ENCODE measurements at regions not wholly inside any gene's neighbourhood (a gene's known extent, or its start where the extent isn't known, plus 50 kb on each side); places are given as distances from the start of the nearest gene placed in this dataset.

DNA sequence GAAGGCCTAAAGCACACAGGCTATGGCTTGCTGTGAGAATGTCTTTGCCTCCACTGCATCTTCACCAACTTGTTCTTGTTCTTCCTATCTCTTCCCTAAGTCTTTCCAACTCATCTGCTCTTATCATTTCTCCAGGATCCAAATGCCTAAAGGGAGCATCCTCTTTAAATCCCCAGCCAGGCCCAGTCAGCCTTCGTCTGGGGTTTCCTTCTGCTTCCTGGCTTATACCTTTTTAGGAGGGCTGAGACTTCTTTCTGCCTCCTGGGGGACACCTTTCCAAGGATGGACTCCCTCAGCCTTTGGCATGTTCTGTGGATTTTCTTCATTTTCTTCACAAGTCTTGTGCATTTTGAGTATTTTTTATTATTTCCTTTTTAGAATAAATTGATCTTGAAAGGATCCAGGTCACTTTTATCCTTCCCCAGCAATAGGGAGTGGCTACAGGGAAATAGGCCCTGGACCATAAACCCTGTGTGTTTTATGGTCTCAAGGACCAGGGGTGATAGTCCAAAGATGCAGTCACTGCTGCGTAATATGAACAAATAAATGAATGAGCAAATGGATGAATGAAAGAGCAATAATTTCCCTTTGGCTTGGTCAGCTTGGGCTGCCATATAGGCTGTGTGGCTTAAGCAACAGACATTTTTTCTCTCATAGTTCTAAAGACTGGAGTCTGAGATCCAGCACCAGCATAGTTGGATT lies 122.1 kb upstream of the LRIG1 start:
- H3K4me1 ChIP-seq (ENCODE audit: control insufficient read depth in 2 of 2, insufficient read depth in 1 of 2, low read depth in 1 of 2, low read length in 2 of 2) = peaks cover 14 to 20% of the 10 kb centered on the region in 2 donors
- peak overlapping the region; percentile 36 for H2AK5ac ChIP-seq (ENCODE audit: low read depth, low read length)
- no peak overlapping the region for H3K14ac ChIP-seq (ENCODE audit: low read length)
- H3K18ac ChIP-seq (ENCODE audit: low read length) = no peak overlapping the region
- no CpG with 5 or more reads among the region's 2 CpGs for WGBS, 2 donors (ENCODE audit: extremely low coverage in 2 of 2, insufficient read length in 2 of 2, insufficient replicate concordance in 1 of 2)
- no peak overlapping the region for H3K4me2 ChIP-seq (ENCODE audit: insufficient read depth, low read length, poor library complexity, severe bottlenecking)
- no peak overlapping the region for H4K91ac ChIP-seq (ENCODE audit: low read depth, low read length, poor library complexity)
- no peak overlapping the region for H2AFZ ChIP-seq (ENCODE audit: low read length)
- H2BK15ac ChIP-seq (ENCODE audit: low read length) = no peak overlapping the region
- no peak overlapping the region for H3K4ac ChIP-seq (ENCODE audit: low read length)
- no peaks in the 10 kb centered on the region for H3K27me3 ChIP-seq (ENCODE audit: control insufficient read depth in 3 of 3, insufficient read depth in 3 of 3, low read depth in 1 of 3, low read length in 3 of 3)
- H3K9me3 ChIP-seq (replicated peaks in 1 of 2; ENCODE audit: control insufficient read depth in 2 of 2, insufficient read depth in 1 of 2, low read depth in 1 of 2, low read length in 2 of 2) = no peaks in the 10 kb centered on the region
- no peaks in the 10 kb centered on the region for H3K79me1 ChIP-seq (ENCODE audit: low read depth, low read length)
- DNase-seq (ENCODE audit: low spot score) = no peak
- no peaks in the 10 kb centered on the region for H3K36me3 ChIP-seq (replicated peaks in 1 of 2; ENCODE audit: control insufficient read depth in 2 of 2, insufficient read depth in 2 of 2, low read length in 2 of 2)
- H2BK12ac ChIP-seq (ENCODE audit: low read length) = no peak overlapping the region
- H4K8ac ChIP-seq (ENCODE audit: low read depth, low read length) = no peak overlapping the region
- no peak overlapping the region for H3K23ac ChIP-seq (ENCODE audit: low read depth, low read length, poor library complexity)
- H3K27ac ChIP-seq (replicated peaks; ENCODE audit: low read length) = no peak overlapping the region
- no peak overlapping the region for H3K9ac ChIP-seq (ENCODE audit: low read depth, low read length, poor library complexity)
- H3K4me3 ChIP-seq (ENCODE audit: low read length in 2 of 2) = no peak overlapping the region
- H2BK5ac ChIP-seq (ENCODE audit: low read length) = no peak overlapping the region
- no peak overlapping the region for H2BK120ac ChIP-seq (ENCODE audit: low read depth, low read length)

DNA sequence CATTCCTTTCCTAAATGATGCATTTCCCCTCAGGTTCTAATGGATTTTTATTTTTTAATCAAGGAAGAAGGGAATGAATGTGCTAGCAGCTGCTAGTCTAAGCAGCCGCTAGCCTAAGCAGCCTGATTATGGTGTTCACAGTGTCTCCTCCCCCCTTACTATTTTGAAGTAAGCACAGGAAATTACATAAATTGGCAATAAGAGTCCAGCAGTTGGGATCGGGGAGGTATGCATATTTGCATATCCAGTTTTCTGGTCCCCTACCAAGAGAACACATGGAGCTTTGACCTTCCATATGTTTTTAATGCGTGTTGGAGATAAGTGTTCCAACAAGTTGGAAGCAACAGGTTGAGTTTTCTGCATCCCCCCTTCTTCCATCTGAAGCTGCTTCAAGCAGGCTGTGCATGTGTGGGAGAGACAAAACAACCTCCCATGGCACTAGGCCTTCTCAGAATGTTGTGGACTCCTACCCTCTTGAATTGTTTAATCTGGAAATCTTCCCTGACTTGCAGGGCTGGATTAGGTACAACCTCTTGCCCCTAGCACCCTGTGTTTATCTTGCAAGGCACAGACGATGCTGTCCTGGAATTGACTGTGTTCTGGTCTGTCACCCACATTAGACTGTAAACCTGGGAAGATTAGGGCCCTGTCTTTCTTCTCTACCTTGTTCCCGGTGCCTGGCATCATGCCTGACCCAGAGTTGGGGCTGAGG lies 124.8 kb upstream of the LRIG1 start:
- DNase-seq (ENCODE audit: low spot score) = no peak
- Histone ChIP-seq H3K14ac (ENCODE audit: low read length) (no peak overlapping the region), H3K36me3 (replicated peaks in 1 of 2; ENCODE audit: control insufficient read depth in 2 of 2, insufficient read depth in 2 of 2, low read length in 2 of 2) (no peaks in the 10 kb centered on the region), H3K27ac (replicated peaks; ENCODE audit: low read length) (no peak overlapping the region), H3K4me2 (ENCODE audit: insufficient read depth, low read length, poor library complexity, severe bottlenecking) (no peak overlapping the region), H2BK120ac (ENCODE audit: low read depth, low read length) (no peak overlapping the region), H3K27me3 (ENCODE audit: control insufficient read depth in 3 of 3, insufficient read depth in 3 of 3, low read depth in 1 of 3, low read length in 3 of 3) (no peaks in the 10 kb centered on the region), H2AK5ac (ENCODE audit: low read depth, low read length) (no peak overlapping the region), H3K23ac (ENCODE audit: low read depth, low read length, poor library complexity) (no peak overlapping the region), H4K8ac (ENCODE audit: low read depth, low read length) (no peak overlapping the region), H3K4me3 (ENCODE audit: low read length in 2 of 2) (no peak overlapping the region), H2BK5ac (ENCODE audit: low read length) (no peak overlapping the region), H3K18ac (ENCODE audit: low read length) (no peak overlapping the region), H3K4me1 (ENCODE audit: control insufficient read depth in 2 of 2, insufficient read depth in 1 of 2, low read depth in 1 of 2, low read length in 2 of 2) (peaks cover 18 to 24% of the 10 kb centered on the region in 2 donors), H2BK12ac (ENCODE audit: low read length) (no peak overlapping the region), H3K9ac (ENCODE audit: low read depth, low read length, poor library complexity) (no peak overlapping the region), H2AFZ (ENCODE audit: low read length) (peak overlapping the region; percentile 25), H3K4ac (ENCODE audit: low read length) (no peak overlapping the region), H3K79me1 (ENCODE audit: low read depth, low read length) (no peaks in the 10 kb centered on the region), H2BK15ac (ENCODE audit: low read length) (no peak overlapping the region), H4K91ac (ENCODE audit: low read depth, low read length, poor library complexity) (no peak overlapping the region), H3K9me3 (replicated peaks in 1 of 2; ENCODE audit: control insufficient read depth in 2 of 2, insufficient read depth in 1 of 2, low read depth in 1 of 2, low read length in 2 of 2) (no peaks in the 10 kb centered on the region)
- no CpG with 5 or more reads among the region's 5 CpGs for WGBS, 2 donors (ENCODE audit: extremely low coverage in 2 of 2, insufficient read length in 2 of 2, insufficient replicate concordance in 1 of 2)

DNA sequence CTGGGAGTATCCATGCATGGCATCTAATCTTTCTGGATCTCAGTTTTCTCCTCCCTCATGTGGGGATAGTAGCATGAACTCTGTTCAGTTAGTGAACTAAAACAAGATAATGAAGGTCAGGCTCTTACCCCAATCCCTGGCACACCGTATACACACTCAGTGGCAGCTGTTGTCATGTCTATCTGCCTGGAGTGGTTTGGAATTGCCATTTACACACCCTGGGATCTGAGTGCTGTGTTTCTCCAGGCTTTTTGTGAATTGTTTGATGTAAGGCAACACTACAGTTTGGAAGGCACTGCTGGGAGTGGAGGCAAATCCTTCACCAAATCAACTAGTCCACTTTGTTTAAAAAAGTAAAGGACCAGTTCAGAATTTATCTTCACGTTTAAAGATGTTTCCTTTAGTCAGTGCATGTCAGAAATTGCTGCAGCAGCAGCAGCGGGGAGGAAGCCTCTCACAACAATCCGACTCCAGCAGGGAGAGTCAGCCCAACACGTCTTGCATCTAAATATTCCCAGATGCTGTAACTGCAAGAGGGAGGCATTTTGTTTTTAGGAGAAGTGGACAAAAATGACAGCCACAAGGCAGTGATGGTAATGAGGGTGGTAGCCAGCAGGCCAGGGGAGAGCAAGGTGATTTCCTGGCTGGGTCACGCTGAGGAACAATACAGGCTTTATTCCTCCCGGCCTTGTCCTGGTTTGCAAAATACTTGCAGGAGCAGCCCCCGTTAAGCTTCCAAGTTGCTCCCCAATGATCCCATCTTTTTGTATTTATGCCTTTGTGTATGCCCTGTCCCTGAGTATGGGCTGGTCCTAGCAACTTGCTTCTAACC lies 128.5 kb upstream of the LRIG1 start:
- no CpG with 5 or more reads among the region's 8 CpGs for WGBS, 2 donors (ENCODE audit: extremely low coverage in 2 of 2, insufficient read length in 2 of 2, insufficient replicate concordance in 1 of 2)
- no peak overlapping the region for H2BK12ac ChIP-seq (ENCODE audit: low read length)
- H4K8ac ChIP-seq (ENCODE audit: low read depth, low read length) = no peak overlapping the region
- no peak overlapping the region for H3K4me2 ChIP-seq (ENCODE audit: insufficient read depth, low read length, poor library complexity, severe bottlenecking)
- H2BK120ac ChIP-seq (ENCODE audit: low read depth, low read length) = no peak overlapping the region
- peak overlapping the region; percentile 6 for H2BK15ac ChIP-seq (ENCODE audit: low read length)
- H3K18ac ChIP-seq (ENCODE audit: low read length) = peak overlapping the region; percentile 31
- H4K91ac ChIP-seq (ENCODE audit: low read depth, low read length, poor library complexity) = peak overlapping the region; percentile 65
- no peak for DNase-seq (ENCODE audit: low spot score)
- peak overlapping the region; percentile 24 for H3K9ac ChIP-seq (ENCODE audit: low read depth, low read length, poor library complexity)
- no peaks in the 10 kb centered on the region for H3K79me1 ChIP-seq (ENCODE audit: low read depth, low read length)
- peak overlapping the region in 1 of 2 donors; percentile 35 for H3K4me3 ChIP-seq (ENCODE audit: low read length in 2 of 2)
- H3K27me3 ChIP-seq (ENCODE audit: control insufficient read depth in 3 of 3, insufficient read depth in 3 of 3, low read depth in 1 of 3, low read length in 3 of 3) = no peaks in the 10 kb centered on the region
- H3K4me1 ChIP-seq (ENCODE audit: control insufficient read depth in 2 of 2, insufficient read depth in 1 of 2, low read depth in 1 of 2, low read length in 2 of 2) = peaks cover 10 to 18% of the 10 kb centered on the region in 2 donors
- H3K27ac ChIP-seq (replicated peaks; ENCODE audit: low read length) = peak overlapping the region; percentile 36
- no peak overlapping the region for H3K14ac ChIP-seq (ENCODE audit: low read length)
- H3K4ac ChIP-seq (ENCODE audit: low read length) = no peak overlapping the region
- peak overlapping the region; percentile 78 for H2AFZ ChIP-seq (ENCODE audit: low read length)
- no peak overlapping the region for H2AK5ac ChIP-seq (ENCODE audit: low read depth, low read length)
- no peak overlapping the region for H3K23ac ChIP-seq (ENCODE audit: low read depth, low read length, poor library complexity)
- no peaks in the 10 kb centered on the region for H3K9me3 ChIP-seq (replicated peaks in 1 of 2; ENCODE audit: control insufficient read depth in 2 of 2, insufficient read depth in 1 of 2, low read depth in 1 of 2, low read length in 2 of 2)
- H3K36me3 ChIP-seq (replicated peaks in 1 of 2; ENCODE audit: control insufficient read depth in 2 of 2, insufficient read depth in 2 of 2, low read length in 2 of 2) = no peaks in the 10 kb centered on the region
- no peak overlapping the region for H2BK5ac ChIP-seq (ENCODE audit: low read length)

DNA sequence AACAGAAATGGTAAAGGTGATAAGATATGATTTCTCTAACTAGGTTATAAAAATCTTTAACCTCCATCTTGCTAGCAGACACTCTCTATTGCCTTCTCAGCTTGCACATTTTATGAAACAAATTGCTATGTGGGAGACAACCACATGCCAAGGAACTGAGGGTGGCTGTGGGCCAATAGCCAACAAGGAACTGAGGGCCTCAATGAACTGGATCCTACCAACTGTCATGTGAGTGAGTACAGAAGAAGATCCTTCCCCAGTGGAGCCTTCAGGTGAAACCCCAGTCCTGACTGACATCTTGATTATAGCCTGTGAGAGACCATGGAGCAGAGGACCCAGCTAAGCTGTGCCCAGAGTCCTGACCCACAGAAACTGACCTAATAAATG lies 129.2 kb upstream of the LRIG1 start:
- no peaks in the 10 kb centered on the region for H3K79me1 ChIP-seq (ENCODE audit: low read depth, low read length)
- no peaks in the 10 kb centered on the region for H3K27me3 ChIP-seq (ENCODE audit: control insufficient read depth in 3 of 3, insufficient read depth in 3 of 3, low read depth in 1 of 3, low read length in 3 of 3)
- H2BK12ac ChIP-seq (ENCODE audit: low read length) = no peak overlapping the region
- H2BK15ac ChIP-seq (ENCODE audit: low read length) = no peak overlapping the region
- H3K4ac ChIP-seq (ENCODE audit: low read length) = no peak overlapping the region
- H2AFZ ChIP-seq (ENCODE audit: low read length) = peak overlapping the region; percentile 78
- H3K4me1 ChIP-seq (ENCODE audit: control insufficient read depth in 2 of 2, insufficient read depth in 1 of 2, low read depth in 1 of 2, low read length in 2 of 2) = peaks cover 12 to 18% of the 10 kb centered on the region in 2 donors
- DNase-seq (ENCODE audit: low spot score) = no peak
- no peak overlapping the region for H2AK5ac ChIP-seq (ENCODE audit: low read depth, low read length)
- no peak overlapping the region for H3K9ac ChIP-seq (ENCODE audit: low read depth, low read length, poor library complexity)
- H4K91ac ChIP-seq (ENCODE audit: low read depth, low read length, poor library complexity) = no peak overlapping the region
- H3K4me2 ChIP-seq (ENCODE audit: insufficient read depth, low read length, poor library complexity, severe bottlenecking) = no peak overlapping the region
- no peak overlapping the region for H2BK5ac ChIP-seq (ENCODE audit: low read length)
- no peak overlapping the region for H4K8ac ChIP-seq (ENCODE audit: low read depth, low read length)
- no peak overlapping the region for H3K4me3 ChIP-seq (ENCODE audit: low read length in 2 of 2)
- H3K27ac ChIP-seq (replicated peaks; ENCODE audit: low read length) = no peak overlapping the region
- no peak overlapping the region for H2BK120ac ChIP-seq (ENCODE audit: low read depth, low read length)
- no peaks in the 10 kb centered on the region for H3K9me3 ChIP-seq (replicated peaks in 1 of 2; ENCODE audit: control insufficient read depth in 2 of 2, insufficient read depth in 1 of 2, low read depth in 1 of 2, low read length in 2 of 2)
- no peaks in the 10 kb centered on the region for H3K36me3 ChIP-seq (replicated peaks in 1 of 2; ENCODE audit: control insufficient read depth in 2 of 2, insufficient read depth in 2 of 2, low read length in 2 of 2)
- no peak overlapping the region for H3K23ac ChIP-seq (ENCODE audit: low read depth, low read length, poor library complexity)
- no peak overlapping the region for H3K18ac ChIP-seq (ENCODE audit: low read length)
- no peak overlapping the region for H3K14ac ChIP-seq (ENCODE audit: low read length)

Data from neuronal stem cell (in vitro differentiated cells).